Mesothelial cell of epicardium (in vitro differentiated cells): ENCODE measurements at regions not wholly inside any gene's neighbourhood (a gene's known extent, or its start where the extent isn't known, plus 50 kb on each side); places are given as distances from the start of the nearest gene placed in this dataset.

Experiments used
- DNase-seq, 2 experiments: peaks; one replicate each; pipeline ENCODE4 v3.0.0; 2021; ENCODE audit warnings: low spot score in 2 of 2; ENCODE audit not compliant: unreplicated experiment in 2 of 2
- H3K27ac Mint-ChIP-seq: 2 replicates; pipeline ENCODE4 v1.8.0; 2021; ENCODE audit warnings: mixed read lengths
- H3K27me3 Mint-ChIP-seq: 2 replicates; pipeline ENCODE4 v1.8.0; 2021; ENCODE audit warnings: low read depth, mixed read lengths
- H3K36me3 Mint-ChIP-seq: 2 replicates; pipeline ENCODE4 v1.8.0; 2021; ENCODE audit warnings: mixed read lengths
- H3K4me1 Mint-ChIP-seq: 2 replicates; pipeline ENCODE4 v1.8.0; 2021; ENCODE audit warnings: mixed read lengths
- H3K4me3 Mint-ChIP-seq: 2 replicates; pipeline ENCODE4 v1.8.0; 2021; ENCODE audit warnings: mild to moderate bottlenecking, moderate library complexity, mixed read lengths
- H3K9me3 Mint-ChIP-seq: 2 replicates; pipeline ENCODE4 v1.8.0; 2021; ENCODE audit warnings: mixed read lengths
- TF ChIP-seq, protein P1 (sequence below): fragments of 200-600 bp; sonication (generic); IDR thresholded peaks from one replicate; pipeline ENCODE4 v1.5.0; 2021; ENCODE audit warnings: antibody characterized with exemption; ENCODE audit not compliant: unreplicated experiment

DNA sequence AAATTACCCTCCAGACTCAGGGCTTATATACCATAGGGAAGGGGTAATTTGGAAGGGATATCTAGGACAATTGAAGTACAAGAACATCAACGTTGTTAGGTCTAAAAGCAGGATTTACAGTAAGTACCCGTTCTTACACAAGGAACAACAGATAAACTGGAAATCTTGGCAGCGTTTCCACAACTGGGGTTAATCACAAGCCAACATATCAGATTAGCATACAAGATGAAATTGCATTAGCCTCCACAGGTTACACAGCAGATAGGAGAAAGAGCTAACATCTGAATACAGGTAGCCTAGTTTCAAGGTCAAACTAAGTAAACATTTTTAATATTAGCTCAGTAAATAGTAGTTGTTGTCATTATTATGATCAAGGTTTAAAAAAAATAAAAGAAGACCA lies 1214.0 kb upstream of the PCDH20 start:
- no peak overlapping the region for H3K27ac Mint-ChIP-seq
- DNase-seq = no peak
- H3K4me1 Mint-ChIP-seq = peaks cover 4% of the 10 kb centered on the region
- peaks cover 3% of the 10 kb centered on the region for H3K36me3 Mint-ChIP-seq
- TF ChIP-seq, protein P1, sequence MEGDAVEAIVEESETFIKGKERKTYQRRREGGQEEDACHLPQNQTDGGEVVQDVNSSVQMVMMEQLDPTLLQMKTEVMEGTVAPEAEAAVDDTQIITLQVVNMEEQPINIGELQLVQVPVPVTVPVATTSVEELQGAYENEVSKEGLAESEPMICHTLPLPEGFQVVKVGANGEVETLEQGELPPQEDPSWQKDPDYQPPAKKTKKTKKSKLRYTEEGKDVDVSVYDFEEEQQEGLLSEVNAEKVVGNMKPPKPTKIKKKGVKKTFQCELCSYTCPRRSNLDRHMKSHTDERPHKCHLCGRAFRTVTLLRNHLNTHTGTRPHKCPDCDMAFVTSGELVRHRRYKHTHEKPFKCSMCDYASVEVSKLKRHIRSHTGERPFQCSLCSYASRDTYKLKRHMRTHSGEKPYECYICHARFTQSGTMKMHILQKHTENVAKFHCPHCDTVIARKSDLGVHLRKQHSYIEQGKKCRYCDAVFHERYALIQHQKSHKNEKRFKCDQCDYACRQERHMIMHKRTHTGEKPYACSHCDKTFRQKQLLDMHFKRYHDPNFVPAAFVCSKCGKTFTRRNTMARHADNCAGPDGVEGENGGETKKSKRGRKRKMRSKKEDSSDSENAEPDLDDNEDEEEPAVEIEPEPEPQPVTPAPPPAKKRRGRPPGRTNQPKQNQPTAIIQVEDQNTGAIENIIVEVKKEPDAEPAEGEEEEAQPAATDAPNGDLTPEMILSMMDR = no peak
- H3K27me3 Mint-ChIP-seq = no peaks in the 10 kb centered on the region
- no peak overlapping the region for H3K4me3 Mint-ChIP-seq
- H3K9me3 Mint-ChIP-seq = peaks cover 17% of the 10 kb centered on the region

DNA sequence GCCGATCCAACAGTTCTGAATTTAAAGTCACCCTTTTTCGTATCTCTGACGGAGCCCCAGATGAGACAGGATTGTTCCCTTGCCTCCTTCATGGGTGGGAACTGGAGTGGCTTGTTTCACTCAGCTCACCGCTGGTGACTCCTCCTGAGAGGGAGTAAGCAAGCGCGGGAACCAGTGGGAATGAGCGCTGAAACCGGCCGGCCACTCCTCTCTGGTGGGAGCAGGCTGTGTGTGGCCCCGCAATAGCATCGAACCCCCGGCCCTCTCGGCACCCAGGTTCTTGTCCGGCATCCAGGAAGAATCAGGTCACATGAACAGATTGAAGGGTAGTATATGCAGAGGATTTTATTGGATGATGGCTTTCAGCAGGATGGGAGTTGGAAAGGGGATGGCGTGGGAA lies 1211.6 kb upstream of the PCDH20 start:
- no peaks in the 10 kb centered on the region for H3K9me3 Mint-ChIP-seq
- no peaks in the 10 kb centered on the region for H3K36me3 Mint-ChIP-seq
- H3K4me1 Mint-ChIP-seq = peaks cover 4% of the 10 kb centered on the region
- no peak overlapping the region for H3K27ac Mint-ChIP-seq
- no peak overlapping the region for H3K4me3 Mint-ChIP-seq
- H3K27me3 Mint-ChIP-seq = no peaks in the 10 kb centered on the region
- DNase-seq = no peak
- TF ChIP-seq, protein P1 = no peak

DNA sequence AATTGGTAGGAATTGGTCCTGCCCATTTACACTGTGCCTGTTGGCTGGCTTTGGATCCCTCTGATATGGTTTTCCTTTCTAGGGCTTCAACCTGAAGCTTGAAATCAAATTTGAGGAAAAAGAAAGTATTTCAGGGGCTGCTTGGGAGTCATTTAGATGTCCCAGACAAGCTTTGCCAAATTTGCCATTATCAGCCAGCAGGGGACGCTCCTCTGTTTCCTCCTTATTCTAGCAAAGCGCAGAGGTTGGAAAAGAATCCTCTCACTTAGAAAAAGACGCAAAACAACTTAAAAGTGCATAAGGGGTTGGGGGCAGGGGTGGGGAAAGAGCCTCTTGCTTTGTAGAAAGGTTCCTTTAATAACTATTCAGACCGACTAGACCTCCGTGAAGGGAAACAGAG lies 1211.1 kb upstream of the PCDH20 start:
- Mint-ChIP-seq H3K27ac (no peak overlapping the region), H3K36me3 (no peaks in the 10 kb centered on the region), H3K9me3 (no peaks in the 10 kb centered on the region), H3K27me3 (no peaks in the 10 kb centered on the region), H3K4me3 (no peak overlapping the region), H3K4me1 (peaks cover 4% of the 10 kb centered on the region)
- TF ChIP-seq, protein P1 = no peak
- DNase-seq = no peak

DNA sequence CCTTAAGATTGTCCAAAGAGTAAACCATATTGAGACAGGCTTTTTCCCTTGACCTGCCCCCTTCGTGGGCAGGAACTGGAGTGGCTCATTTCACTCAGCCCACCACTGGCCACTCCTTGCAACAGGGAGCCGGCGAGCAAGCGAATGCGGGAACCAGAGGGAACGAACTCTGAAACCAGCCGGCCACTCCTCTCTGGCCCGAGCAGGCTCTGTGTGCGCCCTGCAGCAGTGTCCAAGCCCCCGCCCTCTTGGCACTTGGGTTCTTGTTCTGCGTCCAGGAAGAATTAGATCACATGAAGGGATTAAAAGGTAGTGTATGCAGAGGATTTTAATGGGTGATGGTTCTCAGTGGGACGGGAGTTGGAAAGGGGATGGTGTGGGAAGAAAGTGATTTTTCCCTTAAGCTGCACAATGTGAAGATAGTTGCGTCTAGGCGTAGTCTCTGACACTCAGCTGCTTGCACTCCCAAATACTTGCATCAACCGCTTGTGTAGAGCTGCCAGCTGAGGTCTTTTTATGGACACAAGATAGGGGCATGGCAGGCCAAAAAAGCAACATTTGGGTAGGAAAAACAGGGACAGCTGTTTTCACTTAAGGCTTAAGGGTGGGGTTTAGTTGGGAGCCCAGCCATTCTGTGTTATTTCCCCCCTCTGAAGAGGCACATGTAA lies 1209.7 kb upstream of the PCDH20 start:
- H3K36me3 Mint-ChIP-seq = no peaks in the 10 kb centered on the region
- peaks cover under 1% of the 10 kb centered on the region for H3K9me3 Mint-ChIP-seq
- H3K27ac Mint-ChIP-seq = no peak overlapping the region
- H3K4me1 Mint-ChIP-seq = no peaks in the 10 kb centered on the region
- no peaks in the 10 kb centered on the region for H3K27me3 Mint-ChIP-seq
- no peak for DNase-seq
- no peak overlapping the region for H3K4me3 Mint-ChIP-seq
- TF ChIP-seq, protein P1 = no peak

DNA sequence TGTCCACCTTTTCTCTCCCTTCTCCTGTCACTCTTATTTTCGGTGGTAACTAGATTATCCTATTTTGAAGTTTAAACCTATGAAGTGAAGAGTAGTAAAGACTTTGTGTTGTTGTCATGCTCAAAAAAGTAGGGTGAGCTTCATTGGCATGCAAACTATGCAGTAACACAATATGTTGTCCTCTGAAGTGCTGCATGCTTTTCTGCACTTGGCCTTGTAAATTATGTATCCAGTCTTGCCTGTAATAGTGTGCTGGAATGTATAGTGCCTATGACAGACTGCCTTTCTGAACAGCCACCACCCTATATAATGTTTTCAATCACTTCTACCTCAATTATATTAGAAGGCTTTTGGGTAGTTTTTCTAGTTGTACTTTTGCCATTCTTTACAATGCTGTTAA lies 1198.2 kb upstream of the PCDH20 start:
- Mint-ChIP-seq H3K36me3 (no peaks in the 10 kb centered on the region), H3K27me3 (peaks cover under 1% of the 10 kb centered on the region), H3K9me3 (peaks cover 15% of the 10 kb centered on the region), H3K4me3 (no peak overlapping the region), H3K27ac (peak overlapping the region; percentile 86), H3K4me1 (peaks cover 18% of the 10 kb centered on the region)
- TF ChIP-seq, protein P1 = no peak
- DNase-seq = no peak

DNA sequence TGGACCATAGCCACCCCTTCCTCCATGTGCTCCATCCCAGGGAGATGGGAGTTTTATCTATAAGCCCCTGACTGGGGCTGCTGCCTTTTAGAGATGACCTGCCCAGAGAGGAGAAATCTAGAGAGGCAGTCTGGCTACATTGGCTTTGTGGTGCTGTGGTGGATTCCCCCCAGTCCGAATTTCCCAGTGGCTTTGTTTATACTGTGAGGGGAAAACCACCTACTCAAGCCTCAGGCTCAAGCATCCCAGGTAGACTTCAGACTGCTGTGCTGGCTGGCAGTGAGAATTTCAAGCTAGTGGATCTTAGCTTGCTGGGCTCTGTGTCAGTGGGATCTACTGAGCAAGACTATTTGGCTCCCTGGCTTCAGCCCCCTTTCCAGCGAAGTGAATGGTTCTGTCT lies 1195.7 kb upstream of the PCDH20 start:
- no peak for DNase-seq
- Mint-ChIP-seq H3K36me3 (peaks cover 3% of the 10 kb centered on the region), H3K9me3 (peaks cover 35% of the 10 kb centered on the region), H3K27ac (no peak overlapping the region), H3K4me1 (peaks cover 18% of the 10 kb centered on the region), H3K4me3 (no peak overlapping the region), H3K27me3 (peaks cover 1% of the 10 kb centered on the region)
- TF ChIP-seq, protein P1 = no peak
